SK-N-SH (cell line): ENCODE measurements at regions not wholly inside any gene's neighbourhood (a gene's known extent, or its start where the extent isn't known, plus 50 kb on each side); places are given as distances from the start of the nearest gene placed in this dataset.

ENCODE experiments used
- CTCF ChIA-PET: fragments of 300-600, 350-600 bp; formaldehyde crosslinking; extraction: SDS; loops from one replicate; lab custom pipeline; 2021; lab: Yijun Ruan, JAX
- POLR2A ChIA-PET: fragments of 350-600 bp; sonication (Branson Sonifier 250); formaldehyde crosslinking; extraction: SDS; loops from one replicate; lab custom pipeline; 2020; ENCODE audit warnings: antibody characterized with exemption, inconsistent platforms; lab: Yijun Ruan, JAX
- DNase-seq: peaks from one replicate; pipeline ENCODE4 v3.0.0; 2012
- H2AFZ ChIP-seq: fragments of 200-600 bp; sonication (generic); 2 replicates; pipeline ENCODE4 v1.8.1; 2016; ENCODE audit warnings: antibody characterized with exemption, mild to moderate bottlenecking, low read depth
- H3F3A ChIP-seq: fragments of 200-600 bp; sonication (generic); replicated peaks from 2 replicates; pipeline ENCODE3; 2016; ENCODE audit warnings: antibody characterized with exemption, mild to moderate bottlenecking; ENCODE audit not compliant: insufficient read depth
- H3K27ac ChIP-seq, 2 experiments: fragments of 200-500 bp in 1 of 2; fragments of 200-600 bp in 1 of 2; sonication (Bioruptor generic) in 1 of 2; sonication (generic), shearing (Covaris generic) in 1 of 2; 2 replicates each; pipeline versions ENCODE4 v1.5.1 to v1.6.1; 2014 to 2016; ENCODE audit warnings: low read depth in 2 of 2, inconsistent platforms in 1 of 2, low read length in 1 of 2, mild to moderate bottlenecking in 1 of 2, mixed read lengths in 1 of 2
- H3K27me3 ChIP-seq: fragments of 200-600 bp; sonication (generic), shearing (Covaris generic); 2 replicates; pipeline ENCODE4 v1.6.1; 2016; ENCODE audit warnings: mixed run types; ENCODE audit not compliant: insufficient read depth
- H3K36me3 ChIP-seq, 2 experiments: fragments of 200-500 bp in 1 of 2; fragments of 200-600 bp in 1 of 2; sonication (Bioruptor generic) in 1 of 2; sonication (generic) in 1 of 2; replicated peaks in 1 of 2; 2 replicates each; pipeline versions ENCODE3 to v1.5.1; 2014 to 2016; ENCODE audit warnings: low read length in 1 of 2, mild to moderate bottlenecking in 1 of 2; ENCODE audit not compliant: insufficient read depth in 2 of 2, control insufficient read depth in 1 of 2
- H3K4me1 ChIP-seq, 2 experiments: fragments of 200-500 bp in 1 of 2; fragments of 200-600 bp in 1 of 2; sonication (Bioruptor generic) in 1 of 2; sonication (generic), shearing (Covaris generic) in 1 of 2; 2 replicates each; pipeline versions ENCODE4 v1.5.1 to v1.6.1; 2014 to 2016; ENCODE audit warnings: low read depth in 1 of 2, low read length in 1 of 2, mixed run types in 1 of 2; ENCODE audit not compliant: insufficient read depth in 2 of 2, control insufficient read depth in 1 of 2
- H3K4me2 ChIP-seq: fragments of 200-600 bp; sonication (generic), shearing (Covaris generic); 2 replicates; pipeline ENCODE4 v1.6.1; 2017; ENCODE audit warnings: mixed run types
- H3K4me3 ChIP-seq, 2 experiments: fragments of 200-500 bp in 1 of 2; fragments of 200-600 bp in 1 of 2; sonication (Bioruptor generic) in 1 of 2; sonication (generic), shearing (Covaris generic) in 1 of 2; 2 replicates each; pipeline versions ENCODE4 v1.5.1 to v1.8.1; 2014 to 2016; ENCODE audit warnings: low read depth in 2 of 2, inconsistent platforms in 1 of 2, low read length in 1 of 2, mild to moderate bottlenecking in 1 of 2, mixed read lengths in 1 of 2, moderate library complexity in 1 of 2
- H3K79me2 ChIP-seq: fragments of 200-600 bp; sonication (generic); 2 replicates; pipeline ENCODE4 v1.8.1; 2017; ENCODE audit warnings: mild to moderate bottlenecking; ENCODE audit not compliant: insufficient read depth
- H3K9ac ChIP-seq: fragments of 200-600 bp; sonication (generic); 2 replicates; pipeline ENCODE4 v1.6.1; 2017; ENCODE audit warnings: mixed run types
- H3K9me2 ChIP-seq: fragments of 200-600 bp; sonication (generic); 2 replicates; pipeline ENCODE4 v1.6.1; 2017; ENCODE audit warnings: mixed run types
- H3K9me3 ChIP-seq: fragments of 200-600 bp; sonication (generic); 2 replicates; pipeline ENCODE4 v1.6.1; 2017; ENCODE audit warnings: mixed run types, mild to moderate bottlenecking, moderate library complexity
- H4K20me1 ChIP-seq: fragments of 200-600 bp; sonication (generic); 2 replicates; pipeline ENCODE4 v1.6.1; 2017; ENCODE audit warnings: mild to moderate bottlenecking, mixed run types; ENCODE audit not compliant: insufficient read depth
- CTCF ChIP-seq: fragments of 200-600 bp; sonication (generic); IDR thresholded peaks from 2 replicates; pipeline ENCODE4 v1.6.1; 2017; ENCODE audit warnings: antibody characterized with exemption, mild to moderate bottlenecking, moderate library complexity
- MXI1 ChIP-seq: IDR thresholded peaks from 2 replicates; pipeline ENCODE4 v1.6.1; 2012; ENCODE audit warnings: mild to moderate bottlenecking, low read depth, low read length, improper control_type of control experiment
- NRF1 ChIP-seq: IDR thresholded peaks from 2 replicates; pipeline ENCODE4 v1.6.1; 2012; ENCODE audit warnings: low read depth, mild to moderate bottlenecking, low read length
- RAD21 ChIP-seq: IDR thresholded peaks from 2 replicates; pipeline ENCODE4 v1.6.1; 2012; ENCODE audit warnings: mild to moderate bottlenecking, low read length
- RXRA ChIP-seq: IDR thresholded peaks from 2 replicates; pipeline ENCODE4 v1.4.0; 2012; ENCODE audit warnings: low read depth, mild to moderate bottlenecking, borderline replicate concordance
- SMC3 ChIP-seq: IDR thresholded peaks from 2 replicates; pipeline ENCODE4 v1.6.1; 2012; ENCODE audit warnings: low read depth, low read length, improper control_type of control experiment
- TCF12 ChIP-seq: IDR thresholded peaks from 2 replicates; pipeline ENCODE4 v1.4.0; 2012
- YY1 ChIP-seq: IDR thresholded peaks from 2 replicates; pipeline ENCODE4 v1.4.0; 2012; ENCODE audit warnings: low read depth, mild to moderate bottlenecking
- ZBTB33 ChIP-seq: IDR thresholded peaks from 2 replicates; pipeline ENCODE4 v1.4.0; 2012; ENCODE audit warnings: low read depth, borderline replicate concordance
- WGBS: methylation state at CpG from one replicate; pipeline ENCODE4 v1.1.6; 2017; ENCODE audit warnings: low lambda C conversion rate; 5-methylcytosine and 5-hydroxymethylcytosine counted together
- TF ChIP-seq, protein P1 (sequence below): fragments of 150-350 bp; IDR thresholded peaks from 2 replicates; pipeline ENCODE4 v1.6.1; 2017; ENCODE audit warnings: antibody characterized with exemption, low read length, low read depth, borderline replicate concordance
- TF ChIP-seq, protein P2 (sequence below): IDR thresholded peaks from 2 replicates; pipeline ENCODE4 v1.4.0; 2012; ENCODE audit warnings: low read depth, borderline replicate concordance

DNA sequence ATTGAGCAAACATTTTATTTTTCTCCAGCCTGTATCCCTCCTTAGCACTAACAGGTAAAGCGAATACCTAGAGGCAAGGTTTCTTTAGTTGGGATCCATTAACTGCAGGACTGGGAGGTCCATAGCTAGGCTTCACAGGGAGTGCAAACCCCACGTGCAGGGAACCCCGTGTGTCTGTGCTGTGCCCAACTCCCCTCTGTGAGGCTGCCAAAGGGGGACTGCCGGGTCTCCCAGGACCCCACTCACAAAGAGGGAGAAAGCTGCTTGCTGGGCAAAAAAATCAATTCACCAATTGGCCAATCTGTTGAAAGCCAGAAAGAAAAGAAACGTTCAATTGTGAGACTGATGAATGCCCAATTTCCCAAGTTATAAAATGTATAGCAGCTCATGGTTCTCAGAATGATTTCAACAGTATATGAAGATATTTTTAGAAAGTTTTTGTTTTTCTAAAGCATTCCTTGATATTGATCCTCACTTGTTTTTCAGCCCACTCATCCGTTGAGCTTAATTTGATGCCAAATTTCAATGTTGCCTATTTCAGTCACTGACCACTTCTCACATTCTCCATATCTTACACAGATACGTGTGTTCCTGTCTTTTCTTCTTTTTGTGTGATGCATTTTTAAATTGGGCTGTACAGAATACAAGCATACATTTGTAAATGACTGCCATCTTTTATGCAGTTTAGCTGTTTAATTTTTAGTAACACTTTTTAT, 202.7 kb upstream of the PRSS58 start:
- no peak overlapping the region for H3K4me3 ChIP-seq
- 52% methylated on average over 7 of the region's 7 CpGs for WGBS
- H3K79me2 ChIP-seq, result no peaks in the 10 kb centered on the region
- ChIA-PET CTCF (interaction anchor here (1.0 to 13.5 kb wide), 28 partner anchors 8 to 351 kb away, joined by 3 to 196 read pairs (median 7); no protein-coding TSS in a partner anchor), POLR2A (no interaction called here)
- H4K20me1 ChIP-seq, result no peaks in the 10 kb centered on the region
- H2AFZ ChIP-seq, result peak overlapping the region; percentile 41; the same call in 1 of the 2 replicates
- H3K27ac ChIP-seq, result peak overlapping the region in 1 of 2 experiments; percentile 39; a peak in 1 of 4 replicates
- H3K4me2 ChIP-seq, result 0 out of 2 replicates have a peak overlapping the region, but pooled peaks have one; percentile 4
- H3K4me1 ChIP-seq, result peaks cover 5 to 10% of the 10 kb centered on the region in 2 experiments; a peak in 2 of 4 replicates
- H3K9me3 ChIP-seq, result no peaks in the 10 kb centered on the region
- no peak overlapping the region for H3K9ac ChIP-seq
- no peaks in the 10 kb centered on the region for H3K36me3 ChIP-seq
- no peak for TF ChIP-seq NRF1
- TF ChIP-seq RXRA, result no peak
- TF ChIP-seq, protein P1, sequence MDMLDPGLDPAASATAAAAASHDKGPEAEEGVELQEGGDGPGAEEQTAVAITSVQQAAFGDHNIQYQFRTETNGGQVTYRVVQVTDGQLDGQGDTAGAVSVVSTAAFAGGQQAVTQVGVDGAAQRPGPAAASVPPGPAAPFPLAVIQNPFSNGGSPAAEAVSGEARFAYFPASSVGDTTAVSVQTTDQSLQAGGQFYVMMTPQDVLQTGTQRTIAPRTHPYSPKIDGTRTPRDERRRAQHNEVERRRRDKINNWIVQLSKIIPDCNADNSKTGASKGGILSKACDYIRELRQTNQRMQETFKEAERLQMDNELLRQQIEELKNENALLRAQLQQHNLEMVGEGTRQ, result no peak
- no peak for TF ChIP-seq TCF12
- TF ChIP-seq, protein P2, sequence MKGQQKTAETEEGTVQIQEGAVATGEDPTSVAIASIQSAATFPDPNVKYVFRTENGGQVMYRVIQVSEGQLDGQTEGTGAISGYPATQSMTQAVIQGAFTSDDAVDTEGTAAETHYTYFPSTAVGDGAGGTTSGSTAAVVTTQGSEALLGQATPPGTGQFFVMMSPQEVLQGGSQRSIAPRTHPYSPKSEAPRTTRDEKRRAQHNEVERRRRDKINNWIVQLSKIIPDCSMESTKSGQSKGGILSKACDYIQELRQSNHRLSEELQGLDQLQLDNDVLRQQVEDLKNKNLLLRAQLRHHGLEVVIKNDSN, result no peak
- no peak for TF ChIP-seq SMC3
- TF ChIP-seq MXI1, result no peak
- DNase-seq, result no peak
- no peaks in the 10 kb centered on the region for H3K9me2 ChIP-seq
- H3K27me3 ChIP-seq, result no peaks in the 10 kb centered on the region
- H3F3A ChIP-seq, result peaks cover 13% of the 10 kb centered on the region

DNA sequence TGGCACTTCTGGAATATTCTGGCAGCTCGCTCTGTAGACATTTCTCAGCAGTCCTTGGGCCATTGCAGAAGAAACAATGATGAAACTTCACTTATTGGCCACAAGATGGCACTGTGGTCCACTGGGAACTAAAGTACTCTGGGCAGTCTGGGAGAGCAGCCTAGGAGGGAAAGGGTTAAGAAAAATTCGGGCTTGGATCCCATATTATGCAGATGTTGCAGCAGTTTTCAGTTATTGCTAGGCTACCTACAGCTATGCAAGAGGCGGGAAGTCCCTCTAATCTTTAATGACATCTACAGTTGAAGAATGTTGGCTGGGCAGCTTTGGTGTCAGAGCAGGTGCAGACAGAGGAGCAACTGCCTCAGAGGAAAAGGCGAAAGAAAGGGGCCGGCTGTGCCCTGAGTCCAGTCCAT, 201.7 kb upstream of the PRSS58 start:
- Histone ChIP-seq H3K4me3 (no peak overlapping the region; a peak in 1 of 4 replicates), H3K79me2 (no peaks in the 10 kb centered on the region), H2AFZ (no peak overlapping the region), H3K36me3 (no peaks in the 10 kb centered on the region), H3K9me2 (no peaks in the 10 kb centered on the region), H3F3A (peaks cover 13% of the 10 kb centered on the region), H4K20me1 (no peaks in the 10 kb centered on the region), H3K27ac (no peak overlapping the region), H3K9me3 (no peaks in the 10 kb centered on the region), H3K4me1 (peaks cover 5 to 10% of the 10 kb centered on the region in 2 experiments; a peak in 2 of 4 replicates), H3K9ac (no peak overlapping the region), H3K4me2 (no peak overlapping the region), H3K27me3 (no peaks in the 10 kb centered on the region)
- ChIA-PET CTCF (interaction anchor here (0.6 to 13.5 kb wide), 66 partner anchors 9 to 801 kb away, joined by 3 to 196 read pairs (median 4); partner anchors contain the start of genes OR6V1 and PRSS2), POLR2A (no interaction called here)
- TF ChIP-seq TCF12 (peak; percentile 22), CTCF (peak; percentile 93), SMC3 (peak; percentile 62), YY1 (no peak), ZBTB33 (no peak), RAD21 (peak; percentile 77)
- WGBS, result 13% methylated on average over 5 of the region's 5 CpGs
- DNase-seq, result peak; percentile 64
